H9 (cell line): ENCODE measurements at regions not wholly inside any gene's neighbourhood (a gene's known extent, or its start where the extent isn't known, plus 50 kb on each side); places are given as distances from the start of the nearest gene placed in this dataset.

Experiments
- DNase-seq: peaks from one replicate; pipeline ENCODE4 v3.0.0-alpha.2; 2017
- H2AFZ ChIP-seq: one replicate; pipeline ENCODE4 v1.6.1; 2013; ENCODE audit warnings: mild to moderate bottlenecking, low read length, control low read depth, moderate library complexity
- H2AK5ac ChIP-seq: 2 replicates; pipeline ENCODE4 v1.6.1; 2013; ENCODE audit warnings: low read length, control low read depth, mixed read lengths; ENCODE audit not compliant: insufficient read length
- H2BK120ac ChIP-seq: one replicate; pipeline ENCODE4 v1.6.1; 2013; ENCODE audit warnings: low read depth, mild to moderate bottlenecking, low read length, control low read depth, inconsistent platforms; ENCODE audit not compliant: poor library complexity, severe bottlenecking
- H2BK12ac ChIP-seq: 2 replicates; pipeline ENCODE4 v1.6.1; 2013; ENCODE audit warnings: low read length, control low read depth, mixed read lengths, low read depth; ENCODE audit not compliant: insufficient read length
- H2BK15ac ChIP-seq: 2 replicates; pipeline ENCODE4 v1.6.1; 2013; ENCODE audit warnings: low read depth, low read length, control low read depth
- H2BK20ac ChIP-seq: one replicate; pipeline ENCODE4 v1.6.1; 2013; ENCODE audit warnings: low read depth, mild to moderate bottlenecking, low read length, control low read depth, inconsistent platforms; ENCODE audit not compliant: poor library complexity, severe bottlenecking
- H2BK5ac ChIP-seq: 2 replicates; pipeline ENCODE4 v1.6.1; 2013; ENCODE audit warnings: low read length, control low read depth, mixed read lengths; ENCODE audit not compliant: insufficient read length
- H3K14ac ChIP-seq: 2 replicates; pipeline ENCODE4 v1.6.1; 2013; ENCODE audit warnings: low read length, control low read depth; ENCODE audit not compliant: insufficient read depth
- H3K18ac ChIP-seq: 2 replicates; pipeline ENCODE4 v1.6.1; 2013; ENCODE audit warnings: low read depth, mild to moderate bottlenecking, mixed read lengths, low read length, control low read depth; ENCODE audit not compliant: insufficient read length
- H3K23ac ChIP-seq: 2 replicates; pipeline ENCODE4 v1.6.1; 2013; ENCODE audit warnings: low read length, control low read depth, mixed read lengths, low read depth; ENCODE audit not compliant: insufficient read length
- H3K23me2 ChIP-seq: 2 replicates; pipeline ENCODE4 v1.6.1; 2013; ENCODE audit warnings: low read depth, mild to moderate bottlenecking, mixed read lengths, low read length, control low read depth; ENCODE audit not compliant: insufficient read length, poor library complexity, severe bottlenecking
- H3K27ac ChIP-seq: 2 replicates; pipeline ENCODE4 v1.5.1; 2013; ENCODE audit warnings: low read length, control low read depth, mixed read lengths, low read depth; ENCODE audit not compliant: insufficient read length
- H3K27me3 ChIP-seq: 2 replicates; pipeline ENCODE4 v1.6.1; 2013; ENCODE audit warnings: low read length, control low read depth, inconsistent platforms; ENCODE audit not compliant: insufficient read depth
- H3K4ac ChIP-seq: 2 replicates; pipeline ENCODE4 v1.6.1; 2013; ENCODE audit warnings: low read depth, mild to moderate bottlenecking, control low read depth, inconsistent platforms, low read length, moderate library complexity
- H3K4me1 ChIP-seq: 2 replicates; pipeline ENCODE4 v1.6.1; 2013; ENCODE audit warnings: low read length, control low read depth, inconsistent platforms; ENCODE audit not compliant: insufficient read depth
- H3K4me2 ChIP-seq: 2 replicates; pipeline ENCODE4 v1.6.1; 2013; ENCODE audit warnings: low read length, control low read depth, mixed read lengths; ENCODE audit not compliant: insufficient read length, insufficient read depth
- H3K56ac ChIP-seq: 2 replicates; pipeline ENCODE4 v1.6.1; 2013; ENCODE audit warnings: low read depth, mild to moderate bottlenecking, mixed read lengths, low read length, control low read depth; ENCODE audit not compliant: insufficient read length
- H3K79me1 ChIP-seq: 2 replicates; pipeline ENCODE4 v1.6.1; 2013; ENCODE audit warnings: low read depth, mild to moderate bottlenecking, moderate library complexity, low read length, control low read depth, inconsistent platforms; ENCODE audit not compliant: insufficient read depth, poor library complexity, severe bottlenecking
- H3K79me2 ChIP-seq: 2 replicates; pipeline ENCODE4 v1.6.1; 2013; ENCODE audit warnings: low read length, control low read depth, inconsistent platforms; ENCODE audit not compliant: insufficient read depth
- H3K9ac ChIP-seq: 2 replicates; pipeline ENCODE4 v1.6.1; 2013; ENCODE audit warnings: low read length, control low read depth, mixed read lengths; ENCODE audit not compliant: insufficient read length; ENCODE audit errors: extremely low read depth
- H3K9me3 ChIP-seq: one replicate; pipeline ENCODE4 v1.6.1; 2013; ENCODE audit warnings: low read depth, low read length, inconsistent platforms; ENCODE audit not compliant: control insufficient read depth
- H3T11ph ChIP-seq: one replicate; pipeline ENCODE4 v1.6.1; 2013; ENCODE audit warnings: mild to moderate bottlenecking, low read length, control low read depth, inconsistent platforms
- H4K20me1 ChIP-seq: one replicate; pipeline ENCODE4 v1.6.1; 2013; ENCODE audit not compliant: control insufficient read depth, insufficient read length, insufficient read depth
- H4K5ac ChIP-seq: 2 replicates; pipeline ENCODE4 v1.6.1; 2013; ENCODE audit warnings: low read depth, mild to moderate bottlenecking, mixed read lengths, low read length, control low read depth; ENCODE audit not compliant: insufficient read length
- H4K8ac ChIP-seq: replicated peaks from 2 replicates; pipeline ENCODE4 v1.6.1; 2013; ENCODE audit warnings: low read length, control low read depth, mixed read lengths, low read depth; ENCODE audit not compliant: insufficient read length
- H4K91ac ChIP-seq: 2 replicates; pipeline ENCODE4 v1.6.1; 2013; ENCODE audit warnings: low read depth, mild to moderate bottlenecking, moderate library complexity, mixed read lengths, low read length, control low read depth; ENCODE audit not compliant: insufficient read length
- H3K27ac Mint-ChIP-seq, 3 experiments: 2 replicates in 2 of 3; 3 replicates in 1 of 3; pipeline ENCODE4 v1.8.0; 2020 to 2021; ENCODE audit warnings: mixed read lengths in 3 of 3, mild to moderate bottlenecking in 1 of 3, moderate library complexity in 1 of 3
- H3K27me3 Mint-ChIP-seq: 2 replicates; pipeline ENCODE4 v1.8.0; 2021; ENCODE audit warnings: low read depth, mild to moderate bottlenecking, moderate library complexity, mixed read lengths
- H3K36me3 Mint-ChIP-seq, 3 experiments: 2 replicates in 2 of 3; 3 replicates in 1 of 3; pipeline ENCODE4 v1.8.0; 2020 to 2021; ENCODE audit warnings: low read depth in 3 of 3, mixed read lengths in 3 of 3; ENCODE audit not compliant: insufficient read depth in 1 of 3
- H3K4me1 Mint-ChIP-seq, 2 experiments: 2 replicates each; pipeline ENCODE4 v1.8.0; 2020; ENCODE audit warnings: mixed read lengths in 2 of 2
- H3K4me3 Mint-ChIP-seq, 2 experiments: 2 replicates in 1 of 2; 3 replicates in 1 of 2; pipeline ENCODE4 v1.8.0; 2020 to 2021; ENCODE audit warnings: mild to moderate bottlenecking in 2 of 2, mixed read lengths in 2 of 2, moderate library complexity in 1 of 2
- H3K9me3 Mint-ChIP-seq, 2 experiments: 2 replicates in 1 of 2; 3 replicates in 1 of 2; pipeline ENCODE4 v1.8.0; 2020; ENCODE audit warnings: mild to moderate bottlenecking in 2 of 2, mixed read lengths in 2 of 2, moderate library complexity in 1 of 2
- CTCF ChIP-seq: fragments of 200-600 bp; sonication (generic); conservative IDR thresholded peaks from 3 replicates; pipeline ENCODE4 v1.8.0; 2021; ENCODE audit warnings: antibody characterized with exemption, mild to moderate bottlenecking
- WGBS: extraction: QIAGEN DNeasy Blood & Tissue Kit; methylation state at CpG from one replicate; pipeline ENCODE4 v1.1.7; 2013; ENCODE audit warnings: missing lambda C conversion rate, low lambda C conversion rate, mixed read lengths; ENCODE audit not compliant: insufficient read length; ENCODE audit errors: extremely low coverage; 5-methylcytosine and 5-hydroxymethylcytosine counted together

- Histone ChIP-seq H3K79me2 (no peaks in the 10 kb centered on the region), H2AK5ac (no peak overlapping the region), H3K9me3 (no peaks in the 10 kb centered on the region), H3K56ac (no peak overlapping the region), H2BK120ac (no peak overlapping the region), H3K4me1 (no peaks in the 10 kb centered on the region), H3K23me2 (no peaks in the 10 kb centered on the region), H3K4ac (no peak overlapping the region), H2BK5ac (no peak overlapping the region), H3K27me3 (no peaks in the 10 kb centered on the region), H3K27ac (no peak overlapping the region), H4K5ac (no peak overlapping the region), H3T11ph (no peak overlapping the region), H3K23ac (no peak overlapping the region), H3K14ac (no peak overlapping the region), H2AFZ (no peak overlapping the region), H2BK20ac (no peak overlapping the region), H3K18ac (no peak overlapping the region), H4K20me1 (no peaks in the 10 kb centered on the region), H2BK12ac (no peak overlapping the region), H4K91ac (no peak overlapping the region), H2BK15ac (no peak overlapping the region), H3K4me2 (no peak overlapping the region), H3K79me1 (no peaks in the 10 kb centered on the region), H4K8ac (no peak overlapping the region), H3K9ac (no peak overlapping the region)
- no CpG with 5 or more reads among the region's 6 CpGs for WGBS
- Mint-ChIP-seq H3K4me1 (peaks cover 8 to 15% of the 10 kb centered on the region in 2 experiments), H3K27me3 (peaks cover 14% of the 10 kb centered on the region), H3K4me3 (no peak overlapping the region), H3K9me3 (peaks cover 10% of the 10 kb centered on the region in 2 experiments), H3K27ac (no peak overlapping the region), H3K36me3 (peaks cover 0 to 8% (median 7%) of the 10 kb centered on the region in 3 experiments; a peak in 3 of 7 replicates)
- DNase-seq: no peak
- no peak for TF ChIP-seq CTCF
Measured at GRCh38 chr16:86374603-86375130, 135.7 kb upstream of the FOXF1 start.
